Gastroesophageal sphincter (tissue), 3 donors: ENCODE measurements at regions not wholly inside any gene's neighbourhood (a gene's known extent, or its start where the extent isn't known, plus 50 kb on each side); places are given as distances from the start of the nearest gene placed in this dataset.

Source experiments
- POLR2A ChIP-seq, 2 donors: fragments of 450-650 bp; IDR thresholded peaks; one replicate each; pipeline ENCODE4 v1.6.1; 2017; ENCODE audit warnings: antibody characterized with exemption in 2 of 2, mild to moderate bottlenecking in 2 of 2, moderate library complexity in 1 of 2
- TF ChIP-seq, protein P1 (sequence below), 4 experiments: fragments of 200-600 bp in 2 of 4; fragments of 450-650 bp in 2 of 4; sonication (generic) in 1 of 4; IDR thresholded peaks; one replicate each; pipeline ENCODE4 v1.5.1; 2017 to 2019; ENCODE audit warnings: antibody characterized with exemption in 4 of 4, mild to moderate bottlenecking in 2 of 4, moderate library complexity in 2 of 4

DNA sequence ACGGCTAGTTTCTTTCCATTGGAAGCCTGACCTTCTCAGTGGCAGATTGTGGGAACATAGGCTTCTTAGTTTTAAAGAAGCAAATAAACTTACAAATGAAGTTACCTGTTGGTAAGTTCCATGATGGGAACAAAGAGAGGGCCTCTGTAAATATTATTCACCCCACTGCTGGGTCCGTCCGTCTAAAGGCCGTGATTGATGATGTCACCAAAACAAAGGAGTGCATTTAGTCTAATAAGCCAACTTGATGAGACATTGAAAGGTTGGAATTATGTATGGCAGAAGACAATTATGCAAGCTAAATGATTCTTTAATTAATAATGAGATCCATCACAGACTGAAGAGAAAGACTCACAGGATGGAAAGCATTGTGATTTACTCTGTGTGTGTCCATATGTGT is 1091.9 kb upstream of the FANCL start:
- TF ChIP-seq, protein P1, sequence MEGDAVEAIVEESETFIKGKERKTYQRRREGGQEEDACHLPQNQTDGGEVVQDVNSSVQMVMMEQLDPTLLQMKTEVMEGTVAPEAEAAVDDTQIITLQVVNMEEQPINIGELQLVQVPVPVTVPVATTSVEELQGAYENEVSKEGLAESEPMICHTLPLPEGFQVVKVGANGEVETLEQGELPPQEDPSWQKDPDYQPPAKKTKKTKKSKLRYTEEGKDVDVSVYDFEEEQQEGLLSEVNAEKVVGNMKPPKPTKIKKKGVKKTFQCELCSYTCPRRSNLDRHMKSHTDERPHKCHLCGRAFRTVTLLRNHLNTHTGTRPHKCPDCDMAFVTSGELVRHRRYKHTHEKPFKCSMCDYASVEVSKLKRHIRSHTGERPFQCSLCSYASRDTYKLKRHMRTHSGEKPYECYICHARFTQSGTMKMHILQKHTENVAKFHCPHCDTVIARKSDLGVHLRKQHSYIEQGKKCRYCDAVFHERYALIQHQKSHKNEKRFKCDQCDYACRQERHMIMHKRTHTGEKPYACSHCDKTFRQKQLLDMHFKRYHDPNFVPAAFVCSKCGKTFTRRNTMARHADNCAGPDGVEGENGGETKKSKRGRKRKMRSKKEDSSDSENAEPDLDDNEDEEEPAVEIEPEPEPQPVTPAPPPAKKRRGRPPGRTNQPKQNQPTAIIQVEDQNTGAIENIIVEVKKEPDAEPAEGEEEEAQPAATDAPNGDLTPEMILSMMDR (IDR thresholded peaks at IDR 0.05) = no peak
- no peak for TF ChIP-seq POLR2A (IDR thresholded peaks at IDR 0.05)
